ENCODE measurements at regions not wholly inside any gene's neighbourhood (a gene's known extent, or its start where the extent isn't known, plus 50 kb on each side); places are given as distances from the start of the nearest gene placed in this dataset.

GRCh38 chr22:19580291-19580890 is 56.2 kb upstream of the CLDN5 start:
- WGBS, 4 donors, result 69 to 86% (median 71%) methylated on average over 5 of the region's 5 CpGs
- DNase-seq (no peak), ATAC-seq (no peak)
- no peak overlapping the region for H3K4me3 ChIP-seq
- H3K36me3 ChIP-seq, result no peaks in the 10 kb centered on the region
- H3K9me3 ChIP-seq, result no peaks in the 10 kb centered on the region
- peaks cover 0 to 2% (median 0%) of the 10 kb centered on the region in 9 donors for H3K27me3 ChIP-seq
- TF ChIP-seq CTCF (IDR thresholded peaks at IDR 0.05), result no peak
- no peak for TF ChIP-seq POLR2A (IDR thresholded peaks at IDR 0.05)
- intact Hi-C loops (cut with DNase I), result no loop called here
- H3K4me1 ChIP-seq, result peaks cover 0 to 44% (median 19%) of the 10 kb centered on the region in 12 donors
- H3K27ac ChIP-seq, result peak overlapping the region in 8 of 12 donors; percentile 10 to 67 (median 50)

GRCh38 chr22:19582033-19582693 is 58.0 kb upstream of the CLDN5 start:
- no peak for TF ChIP-seq POLR2A (IDR thresholded peaks at IDR 0.05)
- ATAC-seq (no peak), DNase-seq (no peak)
- Histone ChIP-seq H3K27ac (no peak overlapping the region), H3K4me3 (no peak overlapping the region), H3K4me1 (peaks cover 0 to 31% (median 15%) of the 10 kb centered on the region in 12 donors), H3K27me3 (peaks cover 0 to 2% (median 0%) of the 10 kb centered on the region in 9 donors), H3K9me3 (no peaks in the 10 kb centered on the region), H3K36me3 (no peaks in the 10 kb centered on the region)
- intact Hi-C loops (cut with DNase I), result no loop called here
- 86 to 89% (median 88%) methylated on average over 17 of the region's 17 CpGs for WGBS, 4 donors

- Histone ChIP-seq H3K27ac (no peak overlapping the region), H3K27me3 (peaks cover 0 to 3% (median 0%) of the 10 kb centered on the region in 9 donors), H3K4me3 (no peak overlapping the region), H3K4me1 (peaks cover 0 to 2% (median 0%) of the 10 kb centered on the region in 12 donors), H3K9me3 (no peaks in the 10 kb centered on the region), H3K36me3 (no peaks in the 10 kb centered on the region)
- 66 to 77% (median 72%) methylated on average over 11 of the region's 11 CpGs for WGBS, 4 donors
- ATAC-seq, result no peak
- TF ChIP-seq CTCF (IDR thresholded peaks at IDR 0.05), result no peak
- no peak for TF ChIP-seq POLR2A (IDR thresholded peaks at IDR 0.05)
- intact Hi-C loops (cut with DNase I), result no loop called here
- DNase-seq, result no peak
Measured at GRCh38 chr22:19586922-19587684, 62.9 kb upstream of the CLDN5 start.

GRCh38 chr22:19590696-19591095 is 66.5 kb upstream of the CLDN5 start:
- WGBS, 4 donors, result 81 to 92% (median 87%) methylated on average over 5 of the region's 5 CpGs
- intact Hi-C loops (cut with DNase I), result no loop called here
- no peak overlapping the region for H3K27ac ChIP-seq
- no peaks in the 10 kb centered on the region for H3K36me3 ChIP-seq
- no peaks in the 10 kb centered on the region for H3K9me3 ChIP-seq
- H3K4me1 ChIP-seq, result peaks cover 0 to 7% (median 0%) of the 10 kb centered on the region in 12 donors
- no peak for ATAC-seq
- H3K4me3 ChIP-seq, result no peak overlapping the region
- H3K27me3 ChIP-seq, result peaks cover 0 to 3% (median 0%) of the 10 kb centered on the region in 9 donors
- TF ChIP-seq CTCF (IDR thresholded peaks at IDR 0.05) (no peak), POLR2A (IDR thresholded peaks at IDR 0.05) (no peak)
- DNase-seq, result no peak
